Progenitor cell of endocrine pancreas (in vitro differentiated cells): ENCODE measurements at regions not wholly inside any gene's neighbourhood (a gene's known extent, or its start where the extent isn't known, plus 50 kb on each side); places are given as distances from the start of the nearest gene placed in this dataset.

Experiments
- DNase-seq: peaks from one replicate; pipeline ENCODE4 v3.0.0; 2021; ENCODE audit warnings: low spot score; ENCODE audit not compliant: unreplicated experiment
- H3K27ac Mint-ChIP-seq: 2 replicates; pipeline ENCODE4 v1.8.0; 2021; ENCODE audit warnings: mild to moderate bottlenecking, moderate library complexity, mixed read lengths
- H3K27me3 Mint-ChIP-seq: 2 replicates; pipeline ENCODE4 v1.8.0; 2021; ENCODE audit warnings: mixed read lengths
- H3K36me3 Mint-ChIP-seq: 2 replicates; pipeline ENCODE4 v1.8.0; 2022; ENCODE audit warnings: mixed read lengths; ENCODE audit not compliant: insufficient read depth
- H3K4me1 Mint-ChIP-seq: 2 replicates; pipeline ENCODE4 v1.8.0; 2021; ENCODE audit warnings: low read depth, mixed read lengths
- H3K4me3 Mint-ChIP-seq: 2 replicates; pipeline ENCODE4 v1.8.0; 2021; ENCODE audit warnings: low read depth, mild to moderate bottlenecking, moderate library complexity, mixed read lengths
- H3K9me3 Mint-ChIP-seq: 2 replicates; pipeline ENCODE4 v1.8.0; 2021; ENCODE audit warnings: low read depth, mixed read lengths
- CTCF ChIP-seq: fragments of 200-600 bp; sonication (generic); IDR thresholded peaks from one replicate; pipeline ENCODE4 v1.5.0; 2021; ENCODE audit warnings: antibody characterized with exemption, mild to moderate bottlenecking; ENCODE audit not compliant: unreplicated experiment

GRCh38 chr2:15034246-15034645, 401.7 kb downstream of the LRATD1 start:
- no peak for DNase-seq
- peaks cover 2% of the 10 kb centered on the region for H3K27me3 Mint-ChIP-seq
- H3K4me1 Mint-ChIP-seq, result peaks cover 3% of the 10 kb centered on the region
- no peak overlapping the region for H3K4me3 Mint-ChIP-seq
- H3K36me3 Mint-ChIP-seq, result no peaks in the 10 kb centered on the region
- H3K27ac Mint-ChIP-seq, result no peak overlapping the region
- H3K9me3 Mint-ChIP-seq, result peaks cover 2% of the 10 kb centered on the region
- no peak for TF ChIP-seq CTCF

- no peak for DNase-seq
Observed at GRCh38 chr2:15034860-15035259, 402.3 kb downstream of the LRATD1 start.

GRCh38 chr2:15038366-15039364, 406.1 kb downstream of the LRATD1 start:
- TF ChIP-seq CTCF, result no peak
- Mint-ChIP-seq H3K9me3 (peaks cover 2% of the 10 kb centered on the region), H3K4me1 (peaks cover 7% of the 10 kb centered on the region), H3K4me3 (no peak overlapping the region), H3K36me3 (no peaks in the 10 kb centered on the region), H3K27ac (peak overlapping the region; percentile 34), H3K27me3 (peaks cover 4% of the 10 kb centered on the region)
- no peak for DNase-seq

More at GRCh38 chr2:15034860-15035259, 402.3 kb downstream of the LRATD1 start:
- Mint-ChIP-seq H3K4me3 (no peak overlapping the region), H3K27me3 (peaks cover 2% of the 10 kb centered on the region), H3K4me1 (peaks cover 3% of the 10 kb centered on the region), H3K9me3 (peaks cover 2% of the 10 kb centered on the region), H3K27ac (no peak overlapping the region), H3K36me3 (no peaks in the 10 kb centered on the region)
- no peak for TF ChIP-seq CTCF

- Mint-ChIP-seq H3K9me3 (peaks cover under 1% of the 10 kb centered on the region), H3K36me3 (no peaks in the 10 kb centered on the region), H3K27ac (no peak overlapping the region), H3K27me3 (peaks cover 4% of the 10 kb centered on the region), H3K4me3 (no peak overlapping the region), H3K4me1 (peaks cover 10% of the 10 kb centered on the region)
- TF ChIP-seq CTCF, result no peak
- DNase-seq, result no peak
Observed at GRCh38 chr2:15040429-15041084, 408.0 kb downstream of the LRATD1 start.

- Mint-ChIP-seq H3K9me3 (no peaks in the 10 kb centered on the region), H3K36me3 (no peaks in the 10 kb centered on the region), H3K27me3 (peaks cover 4% of the 10 kb centered on the region), H3K4me3 (no peak overlapping the region), H3K4me1 (peaks cover 10% of the 10 kb centered on the region), H3K27ac (no peak overlapping the region)
- DNase-seq, result no peak
- no peak for TF ChIP-seq CTCF
Observed at GRCh38 chr2:15041429-15041837, 408.9 kb downstream of the LRATD1 start.
